HepG2 (cell line): ENCODE measurements at regions not wholly inside any gene's neighbourhood (a gene's known extent, or its start where the extent isn't known, plus 50 kb on each side); places are given as distances from the start of the nearest gene placed in this dataset.

Experiments
- ATAC-seq: fragments of 200-7000 bp; cut with Tn5 transposase; 3 replicates; pipeline ENCODE4 v1.9.1; 2020; ENCODE audit warnings: mild to moderate bottlenecking, moderate library complexity
- BruUV-seq: library from RNA; stranded (reverse); fragments of 400-500 nt; replicated peaks from 2 replicates; lab custom pipeline; 2021; lab: Mats Ljungman, UMichigan
- CTCF ChIA-PET: fragments of 300-600 bp; formaldehyde crosslinking; extraction: SDS; loops from one replicate; lab custom pipeline; 2021; ENCODE audit warnings: low total read pairs, inconsistent platforms, low intra/inter-chr PET ratio; lab: Yijun Ruan, JAX
- POLR2A ChIA-PET: fragments of 350-600 bp; sonication (Branson Sonifier 250); formaldehyde crosslinking; loops from one replicate; lab custom pipeline; 2020; ENCODE audit warnings: antibody characterized with exemption, inconsistent platforms; lab: Yijun Ruan, JAX
- DNase-seq: peaks from one replicate; pipeline ENCODE4 v3.0.0-alpha.2; 2015; ENCODE audit warnings: low spot score
- FAIRE-seq: peaks from 3 replicates; lab custom pipeline; 2011; peaks lifted over from hg19 to GRCh38; lab: Jason Lieb, UNC
- H2AFZ ChIP-seq: one replicate; pipeline ENCODE4 v1.6.1; 2011; ENCODE audit warnings: low read length, inconsistent platforms
- H3K27ac ChIP-seq: fragments of 300-600 bp; 3 replicates; pipeline ENCODE4 v1.8.0; 2011; ENCODE audit warnings: mixed run types, mild to moderate bottlenecking, mixed read lengths, low read length, inconsistent platforms; ENCODE audit not compliant: insufficient read depth; ENCODE audit errors: extremely low read length
- H3K27me3 ChIP-seq, 2 experiments: fragments of 200-600 bp in 1 of 2; 2 replicates in 1 of 2; 3 replicates in 1 of 2; pipeline versions ENCODE4 v1.6.0 to v1.8.0; 2011; ENCODE audit warnings: low read length in 2 of 2, mild to moderate bottlenecking in 2 of 2, moderate library complexity in 2 of 2, inconsistent platforms in 1 of 2; ENCODE audit not compliant: insufficient read depth in 2 of 2, control insufficient read depth in 1 of 2
- H3K36me3 ChIP-seq, 2 experiments: fragments of 200-600 bp in 1 of 2; replicated peaks in 1 of 2; 2 replicates in 1 of 2; 3 replicates in 1 of 2; pipeline versions ENCODE4 v1.5.1 to v1.8.0; 2011; ENCODE audit warnings: low read length in 2 of 2, inconsistent platforms in 1 of 2; ENCODE audit not compliant: insufficient read depth in 2 of 2, control insufficient read depth in 1 of 2
- H3K4me1 ChIP-seq: 2 replicates; pipeline ENCODE4 v1.5.1; 2012; ENCODE audit warnings: low read length, inconsistent platforms; ENCODE audit not compliant: insufficient read depth
- H3K4me2 ChIP-seq: 2 replicates; pipeline ENCODE4 v1.6.0; 2011; ENCODE audit warnings: low read depth, low read length, inconsistent platforms
- H3K4me3 ChIP-seq, 3 experiments: fragments of 200-600 bp in 1 of 3; sonication (generic), shearing (Covaris generic) in 1 of 3; replicated peaks in 1 of 3; 2 replicates each; pipeline ENCODE4 v1.5.1; 2011 to 2016; ENCODE audit warnings: low read length in 3 of 3, inconsistent platforms in 2 of 3, low read depth in 2 of 3, mild to moderate bottlenecking in 2 of 3, control low read depth in 1 of 3, mixed read lengths in 1 of 3; ENCODE audit not compliant: insufficient read depth in 1 of 3
- H3K79me2 ChIP-seq: one replicate; pipeline ENCODE4 v1.6.1; 2011; ENCODE audit warnings: low read length, inconsistent platforms; ENCODE audit not compliant: insufficient read depth
- H3K9ac ChIP-seq: 2 replicates; pipeline ENCODE4 v1.6.0; 2011; ENCODE audit warnings: mild to moderate bottlenecking, low read depth, low read length, inconsistent platforms; ENCODE audit not compliant: insufficient read depth
- H3K9me3 ChIP-seq: 2 replicates; pipeline ENCODE4 v1.5.1; 2012; ENCODE audit warnings: mild to moderate bottlenecking, low read length
- H4K20me1 ChIP-seq: 2 replicates; pipeline ENCODE4 v1.6.0; 2011; ENCODE audit warnings: inconsistent platforms, mild to moderate bottlenecking, low read length, moderate library complexity; ENCODE audit not compliant: insufficient read depth
- ATRX ChIP-seq: sonication (generic); formaldehyde crosslinking; IDR thresholded peaks from 2 replicates; pipeline ENCODE4 v1.4.0; 2020; ENCODE audit warnings: missing genetic modification reagents, borderline replicate concordance
- KLF13 ChIP-seq: sonication (generic); formaldehyde crosslinking; IDR thresholded peaks from 2 replicates; pipeline ENCODE4 v1.4.0; 2020; ENCODE audit warnings: mild to moderate bottlenecking, missing genetic modification reagents
- RFX5 ChIP-seq: IDR thresholded peaks from 2 replicates; pipeline ENCODE4 v1.6.1; 2011; ENCODE audit warnings: low read depth, low read length, improper control_type of control experiment
- RNF2 ChIP-seq: fragments of 450-650 bp; conservative IDR thresholded peaks from 2 replicates; pipeline ENCODE4 v1.6.1; 2016; ENCODE audit warnings: low read depth
- ZEB1 ChIP-seq: IDR thresholded peaks from 2 replicates; pipeline ENCODE4 v1.6.1; 2012; ENCODE audit warnings: mild to moderate bottlenecking, low read depth, inconsistent platforms; ENCODE audit not compliant: insufficient replicate concordance
- ZFP90 ChIP-seq: sonication (generic); formaldehyde crosslinking; IDR thresholded peaks from 2 replicates; pipeline ENCODE4 v1.8.0; 2022; ENCODE audit warnings: missing genetic modification reagents, mild to moderate bottlenecking, inconsistent platforms, borderline replicate concordance
- ZNF407 ChIP-seq: sonication (generic); formaldehyde crosslinking; IDR thresholded peaks from one replicate; pipeline ENCODE4 v1.5.1; 2020; ENCODE audit warnings: mild to moderate bottlenecking, missing genetic modification reagents; ENCODE audit errors: not compliant biosample characterization
- ZNF7 ChIP-seq: IDR thresholded peaks from 2 replicates; pipeline ENCODE4 v1.6.1; 2016; ENCODE audit warnings: missing biosample characterization, missing genetic modification reagents
- WGBS: methylation state at CpG from one replicate; pipeline ENCODE4 v1.1.6; 2017; ENCODE audit warnings: low lambda C conversion rate; 5-methylcytosine and 5-hydroxymethylcytosine counted together
- in situ Hi-C: cut with HindIII; loops from 2 replicates; pipeline ENCODE4 v1.10.0; 2017; ENCODE audit warnings: low pct_unique_long_range_greater_than_20kb; ENCODE audit not compliant: extremely low pct_ligation_motif_present
- intact Hi-C: fragments of 100-400 bp; cut with micrococcal nuclease; formaldehyde crosslinking; loops from one replicate; pipeline ENCODE4 v1.10.0; 2022; ENCODE audit not compliant: unreplicated experiment
- TF ChIP-seq, protein P1 (sequence below), 2 experiments: sonication (generic) in 1 of 2; formaldehyde crosslinking in 1 of 2; IDR thresholded peaks; 2 replicates each; pipeline versions ENCODE4 v1.4.0 to v1.6.1; 2018 to 2020; ENCODE audit warnings: missing genetic modification reagents in 2 of 2, borderline replicate concordance in 1 of 2, low read depth in 1 of 2, mild to moderate bottlenecking in 1 of 2, missing biosample characterization in 1 of 2

- no peaks in the 10 kb centered on the region for H3K27me3 ChIP-seq
- ATAC-seq (no peak), DNase-seq (no peak), FAIRE-seq (no peak)
- under 1% methylated on average over 2 of the region's 2 CpGs for WGBS
- no peak overlapping the region for H2AFZ ChIP-seq
- H3K9me3 ChIP-seq = no peaks in the 10 kb centered on the region
- no peaks in the 10 kb centered on the region for H3K79me2 ChIP-seq
- no peak overlapping the region for H3K9ac ChIP-seq
- intact Hi-C loops = no loop called here
- no peak for TF ChIP-seq RFX5
- in situ Hi-C loops = no loop called here
- ChIA-PET CTCF (no interaction called here), POLR2A (no interaction called here)
- H4K20me1 ChIP-seq = no peaks in the 10 kb centered on the region
- BruUV-seq = no TSS peak
- no peak overlapping the region for H3K27ac ChIP-seq
- H3K4me2 ChIP-seq = no peak overlapping the region
- H3K4me1 ChIP-seq = no peaks in the 10 kb centered on the region
- H3K36me3 ChIP-seq = no peaks in the 10 kb centered on the region
- no peak overlapping the region for H3K4me3 ChIP-seq
Observed at GRCh38 chr6:141664744-141665143, 468.0 kb upstream of the GJE1 start.

GRCh38 chr6:141659582-141659981, 473.1 kb upstream of the GJE1 start:
- no peaks in the 10 kb centered on the region for H3K27me3 ChIP-seq
- ATAC-seq = no peak
- no peak for DNase-seq
- no peaks in the 10 kb centered on the region for H3K36me3 ChIP-seq
- H3K27ac ChIP-seq = no peak overlapping the region
- no peaks in the 10 kb centered on the region for H4K20me1 ChIP-seq
- FAIRE-seq = no peak
- H3K79me2 ChIP-seq = no peaks in the 10 kb centered on the region
- in situ Hi-C loops (no loop called here), intact Hi-C loops (no loop called here)
- H3K4me1 ChIP-seq = no peaks in the 10 kb centered on the region
- H3K9me3 ChIP-seq = no peaks in the 10 kb centered on the region
- H3K9ac ChIP-seq = no peak overlapping the region
- no TSS peak for BruUV-seq
- H2AFZ ChIP-seq = no peak overlapping the region
- ChIA-PET POLR2A (no interaction called here), CTCF (no interaction called here)
- no peak overlapping the region for H3K4me2 ChIP-seq
- 2% methylated on average over 3 of the region's 3 CpGs for WGBS
- H3K4me3 ChIP-seq = no peak overlapping the region
- TF ChIP-seq, protein P1, sequence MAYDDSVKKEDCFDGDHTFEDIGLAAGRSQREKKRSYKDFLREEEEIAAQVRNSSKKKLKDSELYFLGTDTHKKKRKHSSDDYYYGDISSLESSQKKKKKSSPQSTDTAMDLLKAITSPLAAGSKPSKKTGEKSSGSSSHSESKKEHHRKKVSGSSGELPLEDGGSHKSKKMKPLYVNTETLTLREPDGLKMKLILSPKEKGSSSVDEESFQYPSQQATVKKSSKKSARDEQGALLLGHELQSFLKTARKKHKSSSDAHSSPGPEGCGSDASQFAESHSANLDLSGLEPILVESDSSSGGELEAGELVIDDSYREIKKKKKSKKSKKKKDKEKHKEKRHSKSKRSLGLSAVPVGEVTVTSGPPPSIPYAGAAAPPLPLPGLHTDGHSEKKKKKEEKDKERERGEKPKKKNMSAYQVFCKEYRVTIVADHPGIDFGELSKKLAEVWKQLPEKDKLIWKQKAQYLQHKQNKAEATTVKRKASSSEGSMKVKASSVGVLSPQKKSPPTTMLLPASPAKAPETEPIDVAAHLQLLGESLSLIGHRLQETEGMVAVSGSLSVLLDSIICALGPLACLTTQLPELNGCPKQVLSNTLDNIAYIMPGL (CRISPR knock-in tag; IDR thresholded peaks at IDR 0.05; ENCODE audit: borderline replicate concordance in 1 of 2, low read depth in 1 of 2) = no peak
- TF ChIP-seq ZEB1 = no peak
- TF ChIP-seq RNF2 = no peak
- no peak for TF ChIP-seq ZFP90 (CRISPR knock-in tag)
- no peak for TF ChIP-seq ATRX (CRISPR knock-in tag)
- TF ChIP-seq ZNF7 (CRISPR knock-in tag) = no peak
- TF ChIP-seq ZNF407 (CRISPR knock-in tag) = no peak
- TF ChIP-seq KLF13 (CRISPR knock-in tag) = no peak
